Kidney (tissue), 13 donors: ENCODE measurements at regions not wholly inside any gene's neighbourhood (a gene's known extent, or its start where the extent isn't known, plus 50 kb on each side); places are given as distances from the start of the nearest gene placed in this dataset.

Experiments
- DNase-seq, 5 donors: peaks; one replicate each; pipeline ENCODE4 v3.0.0-alpha.2; 2013 to 2020
- FAIRE-seq: peaks from 2 replicates; lab custom pipeline; 2012; peaks lifted over from hg19 to GRCh38; lab: Jason Lieb, UNC
- H3K27ac ChIP-seq, 2 donors: one replicate each; pipeline ENCODE4 v1.7.0; 2013; ENCODE audit warnings: low read depth in 2 of 2, low read length in 2 of 2, inconsistent platforms in 1 of 2
- H3K27me3 ChIP-seq: one replicate; pipeline ENCODE4 v1.7.1; 2013; ENCODE audit warnings: low read length, inconsistent platforms; ENCODE audit not compliant: control insufficient read depth, insufficient read depth
- H3K36me3 ChIP-seq, 3 donors: one replicate each; pipeline versions ENCODE4 v1.7.0 to v1.7.1; 2013; ENCODE audit warnings: low read length in 3 of 3, control low read depth in 1 of 3, inconsistent platforms in 1 of 3; ENCODE audit not compliant: insufficient read depth in 3 of 3, control insufficient read depth in 2 of 3
- H3K4me1 ChIP-seq, 3 donors: one replicate each; pipeline versions ENCODE4 v1.7.0 to v1.7.1; 2013; ENCODE audit warnings: low read length in 3 of 3, inconsistent platforms in 1 of 3, low read depth in 1 of 3; ENCODE audit not compliant: control insufficient read depth in 2 of 3, insufficient read depth in 2 of 3
- H3K4me3 ChIP-seq, 3 donors: one replicate each; pipeline versions ENCODE4 v1.7.0 to v1.8.1; 2013; ENCODE audit warnings: low read length in 3 of 3, control low read depth in 1 of 3, inconsistent platforms in 1 of 3
- H3K9ac ChIP-seq, 3 donors: one replicate each; pipeline versions ENCODE4 v1.7.0 to v1.7.1; 2013; ENCODE audit warnings: low read length in 3 of 3, control low read depth in 1 of 3, inconsistent platforms in 1 of 3
- H3K9me3 ChIP-seq, 3 donors: one replicate each; pipeline versions ENCODE4 v1.7.0 to v1.7.1; 2013; ENCODE audit warnings: low read length in 3 of 3, control low read depth in 1 of 3, inconsistent platforms in 1 of 3; ENCODE audit not compliant: control insufficient read depth in 2 of 3, insufficient read depth in 1 of 3
- intact Hi-C: fragments of 100-400 bp; cut with DNase I; formaldehyde crosslinking; loops from one replicate; pipeline ENCODE4 v1.11.1; 2022
- TF ChIP-seq, protein P1 (sequence below): IDR thresholded peaks from 3 replicates; pipeline ENCODE4 v1.5.1; 2012; ENCODE audit warnings: mild to moderate bottlenecking, moderate library complexity, borderline replicate concordance; ENCODE audit not compliant: insufficient read depth; ENCODE audit errors: extremely low read depth
- donor health status: control.
- donor health status: control.
- donor health status: control.
- donor health status: control.
- donor health status: control.
- donor health status: DM: yes; HTN: yes; CAD: no.
- donor health status: Normal renal cell carcinoma (clear cell type).

GRCh38 chr2:107108556-107108955 lies 222.6 kb upstream of the ST6GAL2 start:
- FAIRE-seq (no peak), DNase-seq (no peak)
- Histone ChIP-seq H3K36me3 (no peaks in the 10 kb centered on the region), H3K4me3 (no peak overlapping the region), H3K9me3 (no peaks in the 10 kb centered on the region), H3K9ac (no peak overlapping the region), H3K27me3 (no peaks in the 10 kb centered on the region), H3K27ac (no peak overlapping the region), H3K4me1 (no peaks in the 10 kb centered on the region)
- TF ChIP-seq, protein P1, sequence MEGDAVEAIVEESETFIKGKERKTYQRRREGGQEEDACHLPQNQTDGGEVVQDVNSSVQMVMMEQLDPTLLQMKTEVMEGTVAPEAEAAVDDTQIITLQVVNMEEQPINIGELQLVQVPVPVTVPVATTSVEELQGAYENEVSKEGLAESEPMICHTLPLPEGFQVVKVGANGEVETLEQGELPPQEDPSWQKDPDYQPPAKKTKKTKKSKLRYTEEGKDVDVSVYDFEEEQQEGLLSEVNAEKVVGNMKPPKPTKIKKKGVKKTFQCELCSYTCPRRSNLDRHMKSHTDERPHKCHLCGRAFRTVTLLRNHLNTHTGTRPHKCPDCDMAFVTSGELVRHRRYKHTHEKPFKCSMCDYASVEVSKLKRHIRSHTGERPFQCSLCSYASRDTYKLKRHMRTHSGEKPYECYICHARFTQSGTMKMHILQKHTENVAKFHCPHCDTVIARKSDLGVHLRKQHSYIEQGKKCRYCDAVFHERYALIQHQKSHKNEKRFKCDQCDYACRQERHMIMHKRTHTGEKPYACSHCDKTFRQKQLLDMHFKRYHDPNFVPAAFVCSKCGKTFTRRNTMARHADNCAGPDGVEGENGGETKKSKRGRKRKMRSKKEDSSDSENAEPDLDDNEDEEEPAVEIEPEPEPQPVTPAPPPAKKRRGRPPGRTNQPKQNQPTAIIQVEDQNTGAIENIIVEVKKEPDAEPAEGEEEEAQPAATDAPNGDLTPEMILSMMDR: no peak
- intact Hi-C loops: no loop called here

DNA sequence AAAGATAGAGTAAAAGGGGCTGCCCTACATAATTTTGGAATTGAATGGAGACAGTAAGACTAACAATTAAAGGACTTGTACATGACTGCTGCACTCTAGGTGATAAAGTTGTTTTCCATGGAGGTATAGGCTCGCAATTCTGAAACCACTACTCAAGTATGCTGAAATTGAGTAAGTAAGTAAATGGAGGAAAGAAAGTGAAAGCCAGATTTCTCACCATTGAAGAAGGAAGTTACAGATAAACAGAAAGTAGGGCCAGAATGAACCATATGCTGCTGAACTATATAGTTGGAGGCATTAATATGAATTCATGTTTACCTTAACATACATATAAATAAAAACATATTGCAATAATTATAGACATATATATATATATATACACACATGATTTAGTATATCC lies 225.7 kb upstream of the ST6GAL2 start:
- Histone ChIP-seq H3K9ac (no peak overlapping the region), H3K4me1 (no peaks in the 10 kb centered on the region), H3K27me3 (no peaks in the 10 kb centered on the region), H3K36me3 (no peaks in the 10 kb centered on the region), H3K27ac (no peak overlapping the region), H3K9me3 (no peaks in the 10 kb centered on the region), H3K4me3 (no peak overlapping the region)
- no peak for FAIRE-seq
- no peak for DNase-seq
- TF ChIP-seq, protein P1: no peak
- intact Hi-C loops: no loop called here

- Histone ChIP-seq H3K4me1 (no peaks in the 10 kb centered on the region), H3K9me3 (no peaks in the 10 kb centered on the region), H3K4me3 (no peak overlapping the region), H3K36me3 (no peaks in the 10 kb centered on the region), H3K27ac (no peak overlapping the region), H3K27me3 (no peaks in the 10 kb centered on the region), H3K9ac (no peak overlapping the region)
- DNase-seq: no peak
- intact Hi-C loops: no loop called here
- TF ChIP-seq, protein P1: no peak
- FAIRE-seq: no peak
Measured at GRCh38 chr2:107112561-107112960, 226.6 kb upstream of the ST6GAL2 start.

- no peak for FAIRE-seq
- Histone ChIP-seq H3K9ac (no peak overlapping the region), H3K27ac (no peak overlapping the region), H3K4me1 (peaks cover 0 to 1% (median 0%) of the 10 kb centered on the region in 3 donors), H3K9me3 (no peaks in the 10 kb centered on the region), H3K4me3 (no peak overlapping the region), H3K36me3 (no peaks in the 10 kb centered on the region), H3K27me3 (no peaks in the 10 kb centered on the region)
- TF ChIP-seq, protein P1: no peak
- intact Hi-C loops: no loop called here
- DNase-seq: no peak
Measured at GRCh38 chr2:107128381-107128780, 242.4 kb upstream of the ST6GAL2 start.
